Glutamatergic neuron (in vitro differentiated cells): ENCODE measurements at regions not wholly inside any gene's neighbourhood (a gene's known extent, or its start where the extent isn't known, plus 50 kb on each side); places are given as distances from the start of the nearest gene placed in this dataset.

Source experiments
- DNase-seq: peaks from one replicate; pipeline ENCODE4 v3.0.0; 2022
- H3K27ac Mint-ChIP-seq: one replicate; pipeline ENCODE4 v1.8.0; 2020; ENCODE audit warnings: mild to moderate bottlenecking, mixed read lengths, inconsistent platforms; ENCODE audit not compliant: unreplicated experiment
- H3K27me3 Mint-ChIP-seq: one replicate; pipeline ENCODE4 v1.8.0; 2020; ENCODE audit warnings: mild to moderate bottlenecking, moderate library complexity, mixed read lengths, inconsistent platforms; ENCODE audit not compliant: unreplicated experiment
- H3K36me3 Mint-ChIP-seq: one replicate; pipeline ENCODE4 v1.8.0; 2020; ENCODE audit warnings: mild to moderate bottlenecking, mixed read lengths, inconsistent platforms; ENCODE audit not compliant: unreplicated experiment
- H3K4me1 Mint-ChIP-seq: one replicate; pipeline ENCODE4 v1.8.0; 2020; ENCODE audit warnings: mild to moderate bottlenecking, low read depth, mixed read lengths, inconsistent platforms; ENCODE audit not compliant: unreplicated experiment
- H3K4me3 Mint-ChIP-seq: one replicate; pipeline ENCODE4 v1.8.0; 2020; ENCODE audit warnings: mild to moderate bottlenecking, mixed read lengths, inconsistent platforms; ENCODE audit not compliant: unreplicated experiment
- H3K9me3 Mint-ChIP-seq: one replicate; pipeline ENCODE4 v1.8.0; 2020; ENCODE audit warnings: mild to moderate bottlenecking, moderate library complexity, mixed read lengths, inconsistent platforms; ENCODE audit not compliant: unreplicated experiment
- TF ChIP-seq, protein P1 (sequence below): fragments of 200-600 bp; sonication (generic); IDR thresholded peaks from one replicate; pipeline ENCODE4 v1.5.0; 2021; ENCODE audit not compliant: partially characterized antibody, unreplicated experiment

DNA sequence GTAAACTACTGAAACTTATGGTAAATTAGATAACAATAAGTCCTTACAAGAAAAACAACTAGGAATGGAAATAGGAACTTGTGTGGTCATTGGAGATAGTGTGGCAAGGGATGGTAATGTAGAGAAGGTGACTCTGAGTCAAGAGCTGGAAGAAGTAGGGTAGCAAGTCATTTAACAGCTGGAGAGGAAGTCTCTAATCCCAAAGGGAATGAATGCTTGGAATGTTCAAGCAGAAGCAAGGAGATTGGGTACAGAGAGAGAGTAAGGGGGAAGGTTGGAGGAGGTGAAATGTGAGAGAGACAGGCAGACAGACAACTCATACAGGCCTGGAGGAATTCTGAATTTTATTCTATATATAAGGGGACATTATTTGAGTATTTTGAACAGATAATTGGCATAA, 260.6 kb upstream of the MAD2L1 start:
- no peak overlapping the region for H3K27ac Mint-ChIP-seq
- TF ChIP-seq, protein P1, sequence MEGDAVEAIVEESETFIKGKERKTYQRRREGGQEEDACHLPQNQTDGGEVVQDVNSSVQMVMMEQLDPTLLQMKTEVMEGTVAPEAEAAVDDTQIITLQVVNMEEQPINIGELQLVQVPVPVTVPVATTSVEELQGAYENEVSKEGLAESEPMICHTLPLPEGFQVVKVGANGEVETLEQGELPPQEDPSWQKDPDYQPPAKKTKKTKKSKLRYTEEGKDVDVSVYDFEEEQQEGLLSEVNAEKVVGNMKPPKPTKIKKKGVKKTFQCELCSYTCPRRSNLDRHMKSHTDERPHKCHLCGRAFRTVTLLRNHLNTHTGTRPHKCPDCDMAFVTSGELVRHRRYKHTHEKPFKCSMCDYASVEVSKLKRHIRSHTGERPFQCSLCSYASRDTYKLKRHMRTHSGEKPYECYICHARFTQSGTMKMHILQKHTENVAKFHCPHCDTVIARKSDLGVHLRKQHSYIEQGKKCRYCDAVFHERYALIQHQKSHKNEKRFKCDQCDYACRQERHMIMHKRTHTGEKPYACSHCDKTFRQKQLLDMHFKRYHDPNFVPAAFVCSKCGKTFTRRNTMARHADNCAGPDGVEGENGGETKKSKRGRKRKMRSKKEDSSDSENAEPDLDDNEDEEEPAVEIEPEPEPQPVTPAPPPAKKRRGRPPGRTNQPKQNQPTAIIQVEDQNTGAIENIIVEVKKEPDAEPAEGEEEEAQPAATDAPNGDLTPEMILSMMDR = no peak
- H3K27me3 Mint-ChIP-seq = no peaks in the 10 kb centered on the region
- H3K4me3 Mint-ChIP-seq = no peak overlapping the region
- no peaks in the 10 kb centered on the region for H3K36me3 Mint-ChIP-seq
- DNase-seq = no peak
- no peaks in the 10 kb centered on the region for H3K9me3 Mint-ChIP-seq
- H3K4me1 Mint-ChIP-seq = peaks cover under 1% of the 10 kb centered on the region

DNA sequence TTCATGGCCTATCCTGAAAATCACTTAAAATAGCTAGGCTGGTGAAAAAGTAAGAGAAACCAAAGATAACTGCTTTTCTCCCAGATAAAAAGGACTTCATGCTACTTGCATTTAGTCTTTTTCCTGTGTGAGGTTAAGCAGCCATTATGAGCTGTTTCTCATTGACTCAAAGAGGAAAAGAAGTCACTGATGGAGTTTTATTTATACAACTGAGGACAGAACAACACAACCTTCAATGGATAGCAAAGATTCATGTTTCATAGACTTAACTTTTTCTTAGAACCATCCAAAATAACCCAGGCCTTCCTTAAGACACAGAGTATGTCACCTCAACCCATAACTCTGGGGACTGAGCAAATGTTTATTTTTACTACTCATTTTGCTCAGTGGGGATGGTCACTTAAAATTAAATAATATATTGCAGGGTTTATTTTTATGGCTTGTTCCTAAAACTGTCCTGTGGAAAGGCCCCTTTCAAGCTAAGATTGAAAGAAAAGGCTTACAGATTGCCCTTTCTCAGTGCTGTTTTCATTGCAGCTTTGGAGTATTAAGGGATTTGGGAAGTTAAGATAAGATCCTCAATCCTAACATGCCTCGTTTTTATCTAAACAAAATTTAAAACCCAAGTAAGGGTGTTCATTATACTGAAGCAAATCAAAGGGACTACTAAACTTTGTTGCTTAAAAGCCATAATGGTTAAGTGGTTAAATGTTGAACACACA, 252.6 kb upstream of the MAD2L1 start:
- no peak overlapping the region for H3K27ac Mint-ChIP-seq
- no peaks in the 10 kb centered on the region for H3K36me3 Mint-ChIP-seq
- H3K4me1 Mint-ChIP-seq = peaks cover 3% of the 10 kb centered on the region

DNA sequence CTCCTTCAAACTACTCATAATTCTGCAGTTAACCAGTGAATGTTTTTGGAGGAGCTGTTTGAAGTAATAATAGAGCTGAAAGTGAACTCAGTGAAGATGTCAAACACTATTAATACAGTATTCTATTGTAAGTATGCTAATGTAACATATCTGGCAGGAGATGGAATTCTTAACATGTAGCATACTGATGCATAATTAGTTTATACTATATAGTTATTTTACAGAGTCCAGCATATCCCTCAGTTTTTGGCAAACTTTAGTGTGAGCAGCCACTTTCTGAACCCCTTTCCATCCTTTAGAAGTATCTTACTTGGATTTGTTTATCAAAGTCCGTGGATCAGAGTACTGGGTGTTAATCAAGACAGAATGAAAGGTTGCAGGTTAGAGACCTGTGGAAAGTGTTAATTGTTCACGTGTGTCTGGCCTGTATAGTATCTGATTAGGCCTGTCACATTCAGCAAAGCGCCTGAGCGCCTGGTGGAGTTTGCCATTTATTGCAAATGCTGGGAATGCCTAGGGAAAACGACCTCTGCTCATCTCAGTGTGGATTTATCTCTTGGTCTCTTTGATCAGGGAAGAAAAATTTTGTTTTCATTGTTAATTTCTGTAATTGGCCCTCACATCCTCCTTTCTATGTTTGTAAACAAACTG, 251.7 kb upstream of the MAD2L1 start:
- no peaks in the 10 kb centered on the region for H3K36me3 Mint-ChIP-seq
- no peaks in the 10 kb centered on the region for H3K9me3 Mint-ChIP-seq
- DNase-seq = no peak
- H3K27me3 Mint-ChIP-seq = no peaks in the 10 kb centered on the region
- H3K4me3 Mint-ChIP-seq = no peak overlapping the region
- TF ChIP-seq, protein P1 = no peak
- H3K4me1 Mint-ChIP-seq = peaks cover 3% of the 10 kb centered on the region
- no peak overlapping the region for H3K27ac Mint-ChIP-seq

More for the DNA sequence above, 252.6 kb upstream of the MAD2L1 start:
- no peaks in the 10 kb centered on the region for H3K9me3 Mint-ChIP-seq
- no peaks in the 10 kb centered on the region for H3K27me3 Mint-ChIP-seq
- TF ChIP-seq, protein P1 = no peak
- no peak overlapping the region for H3K4me3 Mint-ChIP-seq
- DNase-seq = no peak

DNA sequence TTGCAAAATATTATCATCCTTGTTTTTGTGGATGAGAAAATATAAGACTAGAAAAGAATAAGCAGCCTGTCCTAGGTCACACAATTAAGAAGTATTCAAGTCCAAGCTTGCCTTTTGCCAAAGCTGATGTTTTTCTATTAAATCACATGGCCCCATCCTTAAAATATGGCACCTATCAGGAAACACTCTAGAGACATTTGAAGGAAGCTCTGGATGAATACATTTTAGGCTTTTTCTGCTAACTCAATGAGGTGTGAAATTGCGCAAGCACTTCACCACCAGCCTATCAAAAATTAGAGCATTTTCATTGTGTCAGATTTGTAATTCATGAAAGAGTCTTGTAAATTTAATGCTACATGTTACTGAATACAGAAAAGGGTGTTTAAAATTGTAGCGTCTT, 251.1 kb upstream of the MAD2L1 start:
- Mint-ChIP-seq H3K27ac (no peak overlapping the region), H3K27me3 (no peaks in the 10 kb centered on the region), H3K4me3 (no peak overlapping the region), H3K9me3 (no peaks in the 10 kb centered on the region), H3K36me3 (no peaks in the 10 kb centered on the region), H3K4me1 (peaks cover 3% of the 10 kb centered on the region)
- no peak for DNase-seq
- TF ChIP-seq, protein P1 = no peak

DNA sequence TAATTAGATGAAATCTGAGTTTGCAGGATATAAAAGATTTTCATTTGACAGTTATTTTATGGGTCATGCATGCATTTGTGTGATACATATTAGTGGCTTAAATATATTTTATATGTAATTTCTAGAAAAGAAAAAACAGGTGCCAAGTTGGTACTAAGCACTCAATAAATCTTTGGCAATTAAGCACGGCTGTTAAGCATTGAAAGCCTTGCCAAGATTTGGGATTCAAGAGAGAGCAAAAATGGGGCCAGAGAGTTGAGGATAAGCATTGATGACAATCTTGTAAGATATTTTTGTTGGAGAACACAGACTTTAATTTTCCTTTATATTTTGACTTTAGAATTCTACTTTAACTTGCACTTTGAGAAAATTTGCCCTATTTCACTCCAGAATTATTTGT, 249.8 kb upstream of the MAD2L1 start:
- no peak for DNase-seq
- Mint-ChIP-seq H3K4me3 (no peak overlapping the region), H3K36me3 (no peaks in the 10 kb centered on the region), H3K27ac (no peak overlapping the region), H3K27me3 (no peaks in the 10 kb centered on the region), H3K4me1 (peaks cover 3% of the 10 kb centered on the region), H3K9me3 (no peaks in the 10 kb centered on the region)
- TF ChIP-seq, protein P1 = no peak
